Stimulated activated CD8-positive, alpha-beta memory T cell treated with anti-CD3 and anti-CD28 coated beads, Interleukin-7, amount 100 ng/mL, for 24 hours (primary cell): ENCODE measurements at regions not wholly inside any gene's neighbourhood (a gene's known extent, or its start where the extent isn't known, plus 50 kb on each side); places are given as distances from the start of the nearest gene placed in this dataset.

Source experiments
- DNase-seq: peaks from one replicate; pipeline ENCODE4 v3.0.0-alpha.2; 2020; ENCODE audit warnings: low read depth

- DNase-seq, result no peak
Observed at GRCh38 chr6:1515280-1515679, 94.4 kb upstream of the FOXC1 start.

- DNase-seq, result no peak
Observed at GRCh38 chr6:1515781-1516180, 93.9 kb upstream of the FOXC1 start.

- no peak for DNase-seq
Observed at GRCh38 chr6:1516742-1517520, 92.8 kb upstream of the FOXC1 start.

- no peak for DNase-seq
Observed at GRCh38 chr6:1518855-1519254, 90.9 kb upstream of the FOXC1 start.

- no peak for DNase-seq
Observed at GRCh38 chr6:1519597-1519996, 90.1 kb upstream of the FOXC1 start.

- DNase-seq, result no peak
Observed at GRCh38 chr6:1522779-1523178, 86.9 kb upstream of the FOXC1 start.

GRCh38 chr6:1524040-1524480 is 85.7 kb upstream of the FOXC1 start:
- DNase-seq, result peak; percentile 58

- DNase-seq, result no peak
Observed at GRCh38 chr6:1525364-1526038, 84.2 kb upstream of the FOXC1 start.

- DNase-seq, result no peak
Observed at GRCh38 chr6:1526398-1527072, 83.2 kb upstream of the FOXC1 start.

GRCh38 chr6:1527073-1527457 is 82.7 kb upstream of the FOXC1 start:
- DNase-seq, result no peak

- DNase-seq, result no peak
Observed at GRCh38 chr6:1535295-1535694, 74.4 kb upstream of the FOXC1 start.

GRCh38 chr6:1536526-1537429 is 72.9 kb upstream of the FOXC1 start:
- DNase-seq, result no peak

GRCh38 chr6:1538369-1538768 is 71.3 kb upstream of the FOXC1 start:
- DNase-seq, result no peak

- no peak for DNase-seq
Observed at GRCh38 chr6:1538810-1539478, 70.8 kb upstream of the FOXC1 start.

- no peak for DNase-seq
Observed at GRCh38 chr6:1540864-1541521, 68.7 kb upstream of the FOXC1 start.

GRCh38 chr6:1542335-1542734 is 67.4 kb upstream of the FOXC1 start:
- DNase-seq, result no peak

- no peak for DNase-seq
Observed at GRCh38 chr6:1542764-1543163, 67.0 kb upstream of the FOXC1 start.

- DNase-seq, result no peak
Observed at GRCh38 chr6:1544000-1544399, 65.7 kb upstream of the FOXC1 start.

GRCh38 chr6:1544603-1545002 is 65.1 kb upstream of the FOXC1 start:
- DNase-seq, result no peak

- DNase-seq, result no peak
Observed at GRCh38 chr6:1545654-1546053, 64.1 kb upstream of the FOXC1 start.

- no peak for DNase-seq
Observed at GRCh38 chr6:1547785-1548184, 61.9 kb upstream of the FOXC1 start.
